Inflammatory macrophage treated with lipopolysaccharide for 1 hour (primary cell): ENCODE measurements at regions not wholly inside any gene's neighbourhood (a gene's known extent, or its start where the extent isn't known, plus 50 kb on each side); places are given as distances from the start of the nearest gene placed in this dataset.

Experiments used
- DNase-seq, 2 donors: peaks; one replicate each; pipeline ENCODE4 v3.0.0-alpha.2; 2020 to 2022

DNA sequence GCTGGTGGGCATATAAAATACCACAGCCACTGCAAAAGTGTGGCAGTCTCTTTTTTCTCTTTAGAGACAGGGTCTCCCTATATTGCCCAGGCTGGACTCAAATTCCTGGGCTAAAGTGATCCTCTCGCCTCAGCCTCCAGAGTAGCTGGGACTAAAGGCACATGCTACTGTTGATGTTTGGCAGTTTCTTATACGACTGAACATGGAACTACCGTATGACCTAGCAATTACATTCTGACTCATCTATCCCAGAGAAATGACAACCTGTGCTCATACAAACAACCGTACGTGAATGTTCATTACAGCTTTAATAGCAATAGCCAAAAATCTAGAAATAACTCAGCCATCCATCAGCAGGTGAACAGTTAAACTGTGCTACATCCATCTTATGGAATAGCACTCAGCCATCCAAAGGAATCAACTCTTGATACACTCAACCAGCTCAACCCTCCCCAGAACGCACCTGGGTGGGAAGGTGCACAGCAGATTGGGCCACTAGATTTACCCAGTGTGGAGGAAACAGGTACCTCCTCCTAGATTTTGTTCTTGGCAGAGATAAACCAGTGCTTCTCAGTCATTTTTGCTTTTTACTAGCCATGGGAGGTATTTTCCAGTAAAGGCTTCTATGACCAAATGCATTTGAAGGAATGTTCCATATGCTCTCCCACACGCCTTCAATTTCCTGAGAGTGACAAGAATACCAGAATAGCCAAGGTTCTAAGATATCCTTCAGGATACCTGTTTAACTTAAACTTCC, 130.5 kb downstream of the MED15 start:
- DNase-seq = no peak

DNA sequence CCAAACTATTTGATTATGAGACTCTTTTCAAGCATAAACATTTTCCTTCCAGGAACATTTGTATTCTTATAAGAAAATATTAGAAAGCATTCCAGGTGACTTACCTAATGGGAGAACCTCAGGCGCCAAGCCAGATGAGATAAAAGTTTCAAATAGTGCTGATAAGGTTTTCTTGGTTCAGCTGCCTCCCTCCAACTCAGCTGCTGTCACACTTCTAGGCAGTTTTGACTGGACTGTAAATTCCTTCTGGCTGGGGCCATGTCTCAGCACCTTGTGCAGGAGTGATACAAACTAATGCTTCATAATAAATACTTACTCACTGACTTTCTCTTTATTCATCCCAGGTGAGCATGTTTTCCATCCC, 131.1 kb downstream of the MED15 start:
- DNase-seq = no peak

DNA sequence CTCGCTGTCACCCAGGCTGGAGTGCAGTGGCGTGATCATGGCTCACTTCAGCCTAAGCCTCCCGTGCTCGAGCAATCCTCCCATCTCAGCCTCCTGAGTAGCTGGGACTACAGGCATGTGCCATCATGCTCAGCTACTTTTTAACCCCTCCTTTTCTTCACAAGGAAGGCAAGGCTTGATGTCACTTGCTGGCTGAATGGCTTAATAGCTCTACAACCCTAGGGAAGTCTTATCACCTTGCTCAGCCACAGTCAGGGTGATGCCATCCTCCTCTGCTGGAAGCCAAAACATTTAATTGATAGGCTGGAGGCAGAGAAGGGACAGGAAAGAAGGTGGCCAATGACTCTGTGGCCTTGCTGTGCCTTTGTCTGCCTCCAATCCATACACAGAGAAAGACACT, 131.9 kb downstream of the MED15 start:
- DNase-seq = no peak

DNA sequence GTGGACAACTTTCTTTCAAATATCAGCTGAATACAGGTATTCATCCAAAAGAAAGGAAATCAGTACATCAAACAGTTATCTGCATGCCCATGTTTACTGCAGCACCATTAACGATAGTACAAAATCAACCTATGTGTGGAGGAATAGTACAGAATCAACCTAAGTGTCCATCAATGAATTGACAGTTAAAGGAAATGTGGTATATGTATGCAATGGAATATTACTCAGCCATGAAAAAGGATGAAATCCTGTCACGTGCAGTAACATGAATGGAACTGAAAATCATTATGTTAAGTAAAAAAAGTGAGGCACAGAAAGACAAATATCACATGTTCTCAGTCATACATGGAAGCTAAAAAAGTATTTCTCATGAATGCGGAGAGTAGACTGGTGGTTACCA, 132.3 kb downstream of the MED15 start:
- no peak for DNase-seq

DNA sequence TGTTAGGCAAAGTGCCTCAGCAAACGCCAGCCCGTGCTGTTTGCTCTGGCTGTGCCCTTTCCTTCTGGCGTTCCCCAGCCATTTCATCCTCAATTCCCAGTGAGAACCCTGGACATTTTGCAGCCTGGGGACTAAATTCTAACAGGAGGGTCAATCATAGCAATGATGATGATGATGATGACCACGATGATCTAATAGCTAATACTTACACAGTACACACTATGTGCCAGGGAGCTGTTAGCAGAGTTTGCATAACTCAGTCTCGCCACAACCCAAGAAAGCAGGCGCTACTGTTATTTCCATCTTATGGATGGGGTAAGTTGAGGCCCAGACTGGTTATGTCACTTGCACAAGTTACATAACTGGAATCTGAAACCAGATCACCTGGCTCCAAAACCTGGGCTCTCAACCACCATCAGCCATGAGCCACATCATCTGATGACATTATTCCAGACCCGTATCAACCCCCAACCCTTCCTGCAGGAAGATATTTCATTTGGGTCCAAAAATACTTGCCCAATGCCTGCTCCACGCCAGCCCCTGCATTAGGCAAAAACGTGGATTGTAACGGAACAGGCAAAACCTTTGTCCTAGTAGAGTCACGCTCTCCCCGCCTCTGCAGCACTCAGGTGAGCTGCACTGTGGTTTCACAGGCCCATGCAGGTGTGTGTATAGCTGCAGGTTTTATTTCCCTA, 132.6 kb upstream of the SERPIND1 start:
- DNase-seq = no peak

DNA sequence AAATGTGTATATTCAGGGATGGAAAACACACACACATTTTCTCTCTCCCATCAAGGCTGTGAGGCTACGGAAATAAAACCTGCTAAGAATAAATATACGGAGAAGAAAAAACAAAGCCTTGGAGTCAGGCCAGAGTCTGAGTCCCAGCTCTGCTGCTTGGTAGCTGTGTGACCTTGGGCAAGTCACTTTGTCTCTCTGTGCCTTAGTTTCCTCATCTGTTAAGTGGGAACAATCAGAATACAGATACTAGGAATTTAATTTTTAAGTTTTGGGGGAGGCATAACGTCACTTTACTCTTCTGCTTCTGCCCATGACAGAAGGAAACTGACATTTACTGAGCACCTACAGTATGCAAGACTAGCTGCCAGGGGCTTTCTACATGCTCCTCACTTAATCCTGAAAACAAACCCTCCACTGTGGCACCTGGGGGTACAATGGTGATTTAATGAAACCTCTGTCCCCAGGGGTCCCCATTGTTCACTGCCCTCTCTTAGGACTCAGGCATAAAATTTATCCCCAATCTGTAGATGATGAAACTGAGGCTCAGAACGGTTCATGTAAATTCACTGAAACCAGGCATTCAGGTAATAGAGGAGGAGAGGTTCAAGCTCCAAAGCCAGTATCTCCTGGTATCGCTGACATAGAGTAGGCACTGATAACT, 131.9 kb upstream of the SERPIND1 start:
- DNase-seq = no peak

DNA sequence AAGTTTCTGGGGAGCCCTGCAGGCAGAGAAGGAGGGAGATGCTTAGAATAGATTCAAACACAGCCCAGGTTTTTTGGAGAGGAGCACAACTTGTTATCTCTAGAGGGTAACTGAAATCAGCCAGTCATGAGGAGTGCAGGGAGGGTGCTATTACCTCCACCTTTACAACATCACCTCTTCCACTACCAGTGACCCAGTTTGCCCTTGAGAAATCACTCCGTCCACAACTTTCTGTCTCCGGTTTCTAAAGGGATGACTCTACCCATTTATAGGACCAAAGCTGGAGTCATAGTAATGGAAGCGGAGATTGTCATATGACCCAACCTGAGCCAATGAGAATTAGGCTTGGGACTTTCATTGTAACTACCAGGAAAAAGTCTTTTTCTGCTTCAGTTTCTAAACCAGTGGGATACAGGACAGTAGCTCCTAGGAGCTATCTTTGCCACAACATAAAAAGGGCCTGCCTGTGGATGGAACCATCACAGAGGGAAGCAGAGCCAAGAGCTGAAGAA, 131.2 kb upstream of the SERPIND1 start:
- no peak for DNase-seq

DNA sequence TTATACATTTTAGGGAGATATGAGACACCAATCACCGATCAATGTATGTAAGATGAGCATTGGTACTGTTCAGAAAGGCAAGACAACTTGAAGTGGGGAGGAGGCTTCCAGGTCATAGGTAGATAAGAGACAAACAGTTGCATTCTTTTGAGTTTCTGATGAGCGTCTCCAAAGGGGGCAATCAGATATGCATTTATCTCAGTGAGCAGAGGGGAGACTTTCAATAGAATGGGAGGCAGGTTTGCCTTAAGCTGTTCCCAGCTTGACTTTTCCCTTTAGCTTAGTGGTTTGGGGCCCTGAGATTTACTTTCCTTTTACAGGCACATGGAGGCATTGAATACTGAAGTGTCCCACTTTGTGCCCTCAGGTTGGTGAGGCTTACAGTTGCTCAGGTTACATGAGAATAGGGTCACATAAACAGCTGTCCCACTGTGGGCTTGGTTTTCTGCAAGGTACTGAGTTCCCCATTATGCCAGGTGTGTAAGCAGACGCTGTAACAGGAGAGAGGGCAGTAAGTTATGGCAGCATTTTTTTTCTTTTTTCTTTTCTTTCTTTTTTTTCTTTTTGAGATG, 129.8 kb upstream of the SERPIND1 start:
- no peak for DNase-seq

DNA sequence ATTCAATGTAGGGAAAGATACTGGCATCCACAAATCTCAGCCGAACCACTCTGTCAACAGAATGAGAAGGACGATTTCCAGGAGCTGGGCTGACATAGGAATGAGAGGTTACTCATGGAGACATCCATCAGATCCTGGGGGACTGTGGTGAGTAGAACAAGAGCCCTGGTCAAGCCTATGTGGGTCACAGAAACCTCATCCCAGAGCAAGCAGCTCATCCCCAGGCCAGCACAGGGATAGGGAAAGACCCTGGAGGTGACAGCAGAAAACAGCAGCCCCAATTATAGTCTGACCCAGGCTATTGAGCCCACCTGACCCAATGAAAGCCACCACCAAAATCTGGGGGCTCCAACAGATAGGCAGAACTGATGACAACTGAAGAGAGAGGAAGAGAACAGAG, 128.0 kb upstream of the SERPIND1 start:
- DNase-seq = no peak

DNA sequence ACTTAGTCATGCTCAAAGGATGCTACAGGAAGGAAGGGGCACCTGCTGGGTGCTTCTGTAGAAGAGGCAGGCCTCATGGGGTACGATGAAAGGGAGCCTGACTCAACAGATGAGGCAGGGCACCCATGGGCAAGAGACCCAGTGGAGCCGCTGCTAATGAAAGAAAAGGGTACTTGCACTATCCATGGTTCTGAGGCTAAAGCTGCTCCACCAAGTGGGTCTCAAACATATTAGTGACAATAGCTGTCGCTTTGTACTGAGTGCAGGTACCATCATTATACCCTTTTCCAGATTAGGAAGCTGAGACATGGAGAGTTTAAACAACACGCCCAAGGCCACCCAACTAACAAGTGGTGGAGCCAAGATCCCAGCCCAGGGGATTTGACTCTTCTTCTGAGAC, 127.5 kb upstream of the SERPIND1 start:
- DNase-seq = no peak

DNA sequence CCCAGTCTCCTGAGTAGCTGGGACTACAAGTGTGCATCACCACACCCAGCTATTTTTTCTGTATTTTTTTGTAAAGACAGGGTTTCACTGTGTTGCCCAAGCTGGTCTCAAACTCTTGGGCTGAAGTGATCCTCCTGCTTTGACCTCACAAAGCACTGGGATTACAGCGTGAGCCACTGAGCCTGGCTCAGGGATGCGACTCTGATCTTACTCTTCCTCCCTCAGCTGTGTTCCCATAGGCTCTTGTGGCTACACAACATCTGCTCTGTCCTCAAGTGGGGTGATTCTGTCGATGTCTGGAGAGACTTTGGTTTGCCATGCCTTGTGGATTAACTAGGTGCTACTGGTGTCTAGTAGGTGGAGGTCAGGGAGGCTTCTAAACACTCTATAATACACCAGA, 127.0 kb upstream of the SERPIND1 start:
- DNase-seq = no peak

DNA sequence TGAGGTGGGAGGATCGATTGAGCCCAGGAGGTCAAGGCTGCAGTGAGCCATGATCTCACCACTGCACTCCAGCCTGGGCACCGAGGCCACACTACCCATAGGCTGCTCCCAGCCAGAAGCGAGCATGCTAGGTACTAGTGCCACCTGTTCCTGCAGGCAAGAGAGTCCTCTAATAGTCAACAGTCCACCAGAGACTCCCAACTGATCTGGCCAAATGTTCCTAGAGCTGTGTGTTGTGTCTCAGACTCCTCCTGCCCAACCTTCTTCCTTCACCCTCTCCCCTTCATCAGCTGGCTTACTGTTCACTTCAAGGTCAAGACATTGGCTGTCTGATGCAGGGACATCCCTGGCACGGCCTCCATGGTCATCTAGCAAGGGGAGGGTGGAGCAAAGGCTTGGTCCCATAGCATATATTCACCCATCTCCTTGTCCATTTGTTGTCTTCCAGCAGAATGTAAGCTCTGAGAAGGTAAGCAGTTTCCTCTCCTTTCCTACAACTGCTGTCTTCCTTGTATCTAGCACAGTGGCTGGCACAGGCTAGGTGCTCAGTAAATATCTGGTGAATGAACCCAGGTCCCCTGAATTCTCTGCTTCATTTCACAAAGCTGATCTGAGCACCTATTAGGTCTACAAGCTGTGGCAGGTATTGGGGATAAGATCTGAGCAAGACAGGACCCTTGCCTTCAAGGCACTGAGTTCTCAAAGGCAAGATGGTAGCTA, 126.2 kb upstream of the SERPIND1 start:
- DNase-seq = no peak

DNA sequence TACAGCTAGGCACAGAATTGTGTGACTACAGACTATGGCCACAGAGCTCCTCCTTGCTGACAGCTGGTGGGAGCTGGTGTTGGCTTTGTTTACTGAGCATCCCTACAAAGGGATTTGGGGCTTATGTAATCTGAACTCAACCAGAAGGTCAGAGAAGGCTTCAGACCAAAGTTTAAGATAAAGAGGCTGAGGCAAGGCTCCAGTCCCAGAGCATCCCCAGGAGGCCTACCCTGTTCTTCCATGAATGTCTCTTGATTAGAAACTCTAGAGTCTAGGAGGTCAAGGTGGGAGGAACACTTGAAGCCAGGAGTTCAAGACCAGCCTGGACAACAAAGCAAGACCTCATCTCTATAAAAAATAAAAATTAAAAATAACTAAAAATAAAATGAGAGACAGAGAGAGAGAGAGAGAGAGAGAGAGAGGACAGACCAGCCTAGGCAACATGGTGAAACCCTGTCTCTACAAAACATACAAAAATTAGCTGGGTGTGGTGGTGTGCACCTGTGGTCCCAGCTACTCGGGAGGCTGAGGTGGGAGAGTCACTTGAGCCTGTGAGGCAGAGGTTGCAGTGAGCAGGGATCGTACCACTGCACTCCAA, 125.5 kb upstream of the SERPIND1 start:
- no peak for DNase-seq

DNA sequence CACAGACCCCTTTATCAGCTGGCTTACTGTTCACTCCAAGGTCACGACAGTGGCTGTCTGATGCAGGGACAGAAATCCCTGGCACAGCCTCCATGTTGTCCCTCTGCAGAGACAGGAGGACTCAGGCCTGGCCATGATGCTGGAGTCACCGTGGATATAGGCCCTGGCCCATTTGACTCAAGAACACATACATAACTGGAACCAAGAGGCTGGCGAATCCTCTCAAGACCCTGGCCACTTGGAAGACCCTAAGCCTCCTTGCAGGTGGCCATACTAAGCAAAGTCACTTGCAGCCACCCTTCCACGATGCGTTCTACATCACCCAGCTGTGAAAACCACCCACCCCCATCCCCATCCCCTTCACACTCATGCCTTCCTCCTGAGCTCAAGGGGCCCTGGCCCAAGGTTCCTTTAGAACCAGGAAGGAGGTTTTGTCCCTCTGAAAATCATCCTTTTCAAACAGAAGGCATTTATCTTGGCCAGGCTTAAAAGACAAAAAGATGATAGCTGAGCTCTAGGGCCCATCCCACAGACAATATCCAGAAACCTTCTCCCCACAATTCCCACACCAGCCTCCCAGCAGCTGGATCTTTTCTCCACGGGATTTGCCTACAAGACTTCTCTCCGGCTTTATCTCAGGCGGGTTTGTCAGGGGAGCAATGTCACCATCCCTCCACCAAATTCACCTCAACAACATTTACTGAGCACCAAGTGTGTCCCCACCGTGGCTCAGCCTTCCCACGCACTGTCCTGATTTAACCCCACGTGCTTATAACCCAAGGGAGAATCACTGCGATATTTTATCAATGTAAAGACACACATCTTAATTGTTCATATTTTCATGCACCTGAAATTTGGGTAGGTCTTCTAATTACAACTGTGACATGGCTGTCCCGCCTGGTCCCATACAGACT, 123.4 kb upstream of the SERPIND1 start:
- no peak for DNase-seq

DNA sequence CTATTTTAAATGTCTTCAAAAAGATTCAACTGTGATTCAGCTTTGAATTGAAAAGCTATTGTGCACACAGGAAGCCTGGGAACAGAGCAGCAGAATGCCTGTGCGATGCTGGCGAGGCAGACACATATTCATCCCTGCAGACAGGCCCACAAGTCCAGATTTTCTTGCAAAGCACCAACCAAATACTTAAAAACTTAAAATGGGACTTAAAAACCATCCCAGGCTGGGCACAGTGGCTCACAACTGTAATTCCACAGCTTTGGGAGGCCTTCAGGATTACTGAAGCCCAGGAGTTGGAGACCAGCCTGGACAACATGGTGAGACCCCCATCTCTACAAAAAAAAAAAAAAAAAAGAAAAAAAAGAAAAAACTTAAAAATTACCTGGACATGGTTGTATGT, 122.6 kb upstream of the SERPIND1 start:
- DNase-seq = no peak

DNA sequence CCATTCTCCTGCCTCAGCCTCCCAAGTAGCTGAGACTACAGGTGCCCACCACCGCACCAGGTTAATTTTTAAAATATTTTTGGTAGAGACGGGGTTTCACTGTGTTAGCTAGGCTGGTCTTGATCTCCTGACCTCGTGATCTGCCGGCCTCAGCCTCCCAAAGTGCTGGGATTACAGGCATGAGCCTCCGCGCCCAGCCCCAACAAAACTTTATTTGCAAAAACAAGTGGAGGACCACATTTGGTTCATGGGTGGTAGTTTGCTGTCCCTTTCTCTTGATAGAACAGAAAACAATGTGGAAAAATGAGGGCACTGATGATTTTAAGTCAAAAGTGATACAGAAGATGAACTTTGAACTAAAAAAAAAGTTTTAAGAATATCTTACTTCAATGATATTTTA, 121.8 kb upstream of the SERPIND1 start:
- no peak for DNase-seq

DNA sequence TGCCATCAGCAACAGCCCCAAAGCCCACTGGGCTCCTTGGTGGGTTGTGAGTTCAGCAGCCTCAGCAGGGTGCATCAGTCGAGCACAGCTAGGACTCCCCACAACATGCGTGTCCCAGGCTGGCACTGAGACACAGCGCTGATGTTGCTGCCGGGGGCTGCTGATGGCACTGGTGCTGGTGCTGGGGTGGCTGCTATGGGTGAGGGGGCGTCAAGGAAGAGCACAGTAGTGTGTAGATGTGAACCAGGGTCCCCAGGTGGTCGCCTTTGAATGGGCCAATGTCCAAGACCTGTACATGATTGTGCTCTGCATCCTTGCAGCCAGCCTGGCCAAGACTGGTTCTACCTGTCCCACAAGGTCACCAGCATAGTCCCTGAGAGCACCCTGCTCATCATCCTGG, 121.3 kb upstream of the SERPIND1 start:
- DNase-seq = no peak

DNA sequence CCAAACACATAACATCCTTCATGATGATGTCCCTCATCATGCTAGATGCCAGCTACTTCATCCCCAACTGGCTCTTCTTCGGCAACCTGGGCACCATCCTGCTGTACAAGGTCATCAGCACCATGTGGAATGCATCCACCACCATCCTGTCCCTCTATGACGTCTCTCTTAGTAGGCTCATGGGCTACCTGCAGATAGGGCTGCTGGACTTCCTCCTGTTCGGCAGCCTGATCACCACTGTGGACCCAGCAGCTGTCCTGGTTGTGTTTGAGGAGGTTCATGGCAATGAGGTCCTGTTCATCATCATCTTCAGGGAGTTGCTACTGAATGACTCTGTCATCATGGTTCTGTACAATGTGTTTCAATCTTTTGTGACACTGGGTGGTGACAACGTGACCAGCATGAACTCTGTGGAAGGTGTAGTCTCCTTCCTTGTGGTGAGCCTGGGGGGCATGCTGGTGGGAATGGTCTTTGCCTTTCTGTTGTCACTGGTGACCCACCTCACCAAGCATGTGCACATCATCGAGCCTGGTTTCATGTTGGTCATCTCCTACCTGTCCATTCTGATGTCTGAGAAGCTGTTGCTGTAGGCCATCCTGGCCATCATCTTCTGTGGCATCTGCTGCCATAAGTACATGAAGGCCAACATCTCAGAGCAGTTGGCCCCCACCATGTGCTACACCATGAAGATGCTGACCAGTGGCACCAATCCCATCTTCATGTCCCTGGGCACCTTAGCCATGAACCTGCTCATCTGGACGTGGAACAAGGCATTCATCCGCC, 120.7 kb upstream of the SERPIND1 start:
- no peak for DNase-seq

DNA sequence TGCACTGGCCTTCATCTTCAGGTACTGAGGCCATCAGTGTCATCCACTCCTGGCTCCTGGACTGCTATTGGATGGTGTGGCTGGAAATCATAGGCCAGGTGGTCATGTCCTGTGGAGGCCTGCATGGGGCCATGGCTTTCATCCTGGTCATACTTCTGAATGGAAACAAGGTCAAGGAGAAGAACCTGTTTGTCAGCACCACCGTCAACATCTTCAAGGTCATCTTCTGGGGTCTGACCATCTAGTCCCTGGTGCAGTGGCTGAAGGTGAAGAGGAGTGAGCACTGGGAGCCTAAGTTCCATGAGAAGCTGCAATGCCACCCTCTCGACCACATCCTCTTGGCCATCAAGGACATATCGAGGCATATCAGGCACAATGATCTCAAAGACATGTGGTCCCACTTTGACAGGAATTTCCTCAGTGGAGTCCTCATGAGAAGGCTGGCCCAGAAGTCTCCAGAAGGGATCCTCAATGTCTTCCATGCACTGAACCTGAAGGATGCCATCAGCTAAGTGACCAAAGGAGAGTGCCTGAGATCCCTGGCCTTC, 120.0 kb upstream of the SERPIND1 start:
- no peak for DNase-seq
